ENCODE measurements at regions not wholly inside any gene's neighbourhood (a gene's known extent, or its start where the extent isn't known, plus 50 kb on each side); places are given as distances from the start of the nearest gene placed in this dataset.

- H3K36me3 Mint-ChIP-seq: no peaks in the 10 kb centered on the region
- H3K27ac Mint-ChIP-seq: no peak overlapping the region
- CTCF ChIA-PET: no interaction called here
- TF ChIP-seq SMAD4 (CRISPR knock-in tag; IDR thresholded peaks at IDR 0.05) (no peak), NR3C1 (CRISPR knock-in tag; conservative IDR thresholded peaks at IDR 0.05; ENCODE audit: low read depth) (no peak), ZNF671 (CRISPR knock-in tag; IDR thresholded peaks at IDR 0.05) (no peak), FOXJ3 (CRISPR knock-in tag; IDR thresholded peaks at IDR 0.05; ENCODE audit: borderline replicate concordance) (no peak), ELF4 (CRISPR knock-in tag; IDR thresholded peaks at IDR 0.05; ENCODE audit: low read depth) (no peak), EMX1 (CRISPR knock-in tag; IDR thresholded peaks at IDR 0.05) (no peak), GABPB1 (CRISPR knock-in tag; IDR thresholded peaks at IDR 0.05) (no peak), FOXP1 (CRISPR knock-in tag; IDR thresholded peaks at IDR 0.05; ENCODE audit: borderline replicate concordance) (no peak), HMGA2 (CRISPR knock-in tag; IDR thresholded peaks at IDR 0.05) (no peak), MYBL2 (CRISPR knock-in tag; IDR thresholded peaks at IDR 0.05) (no peak), ARID4B (CRISPR knock-in tag; IDR thresholded peaks at IDR 0.05; ENCODE audit: borderline replicate concordance) (no peak), ZNF423 (CRISPR knock-in tag; IDR thresholded peaks at IDR 0.05) (no peak), ZSCAN18 (CRISPR knock-in tag; IDR thresholded peaks at IDR 0.05) (no peak), KAT7 (CRISPR knock-in tag; IDR thresholded peaks at IDR 0.05; ENCODE audit: borderline replicate concordance) (no peak), NR2C2 (CRISPR knock-in tag; IDR thresholded peaks at IDR 0.05) (no peak), FOXK1 (CRISPR knock-in tag; IDR thresholded peaks at IDR 0.05) (no peak), TP53 (CRISPR knock-in tag; IDR thresholded peaks at IDR 0.05) (no peak)
- TF ChIP-seq, protein P1, sequence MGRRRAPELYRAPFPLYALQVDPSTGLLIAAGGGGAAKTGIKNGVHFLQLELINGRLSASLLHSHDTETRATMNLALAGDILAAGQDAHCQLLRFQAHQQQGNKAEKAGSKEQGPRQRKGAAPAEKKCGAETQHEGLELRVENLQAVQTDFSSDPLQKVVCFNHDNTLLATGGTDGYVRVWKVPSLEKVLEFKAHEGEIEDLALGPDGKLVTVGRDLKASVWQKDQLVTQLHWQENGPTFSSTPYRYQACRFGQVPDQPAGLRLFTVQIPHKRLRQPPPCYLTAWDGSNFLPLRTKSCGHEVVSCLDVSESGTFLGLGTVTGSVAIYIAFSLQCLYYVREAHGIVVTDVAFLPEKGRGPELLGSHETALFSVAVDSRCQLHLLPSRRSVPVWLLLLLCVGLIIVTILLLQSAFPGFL (CRISPR knock-in tag; IDR thresholded peaks at IDR 0.05; ENCODE audit: borderline replicate concordance): no peak
- TF ChIP-seq, protein P2, sequence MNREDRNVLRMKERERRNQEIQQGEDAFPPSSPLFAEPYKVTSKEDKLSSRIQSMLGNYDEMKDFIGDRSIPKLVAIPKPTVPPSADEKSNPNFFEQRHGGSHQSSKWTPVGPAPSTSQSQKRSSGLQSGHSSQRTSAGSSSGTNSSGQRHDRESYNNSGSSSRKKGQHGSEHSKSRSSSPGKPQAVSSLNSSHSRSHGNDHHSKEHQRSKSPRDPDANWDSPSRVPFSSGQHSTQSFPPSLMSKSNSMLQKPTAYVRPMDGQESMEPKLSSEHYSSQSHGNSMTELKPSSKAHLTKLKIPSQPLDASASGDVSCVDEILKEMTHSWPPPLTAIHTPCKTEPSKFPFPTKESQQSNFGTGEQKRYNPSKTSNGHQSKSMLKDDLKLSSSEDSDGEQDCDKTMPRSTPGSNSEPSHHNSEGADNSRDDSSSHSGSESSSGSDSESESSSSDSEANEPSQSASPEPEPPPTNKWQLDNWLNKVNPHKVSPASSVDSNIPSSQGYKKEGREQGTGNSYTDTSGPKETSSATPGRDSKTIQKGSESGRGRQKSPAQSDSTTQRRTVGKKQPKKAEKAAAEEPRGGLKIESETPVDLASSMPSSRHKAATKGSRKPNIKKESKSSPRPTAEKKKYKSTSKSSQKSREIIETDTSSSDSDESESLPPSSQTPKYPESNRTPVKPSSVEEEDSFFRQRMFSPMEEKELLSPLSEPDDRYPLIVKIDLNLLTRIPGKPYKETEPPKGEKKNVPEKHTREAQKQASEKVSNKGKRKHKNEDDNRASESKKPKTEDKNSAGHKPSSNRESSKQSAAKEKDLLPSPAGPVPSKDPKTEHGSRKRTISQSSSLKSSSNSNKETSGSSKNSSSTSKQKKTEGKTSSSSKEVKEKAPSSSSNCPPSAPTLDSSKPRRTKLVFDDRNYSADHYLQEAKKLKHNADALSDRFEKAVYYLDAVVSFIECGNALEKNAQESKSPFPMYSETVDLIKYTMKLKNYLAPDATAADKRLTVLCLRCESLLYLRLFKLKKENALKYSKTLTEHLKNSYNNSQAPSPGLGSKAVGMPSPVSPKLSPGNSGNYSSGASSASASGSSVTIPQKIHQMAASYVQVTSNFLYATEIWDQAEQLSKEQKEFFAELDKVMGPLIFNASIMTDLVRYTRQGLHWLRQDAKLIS (CRISPR knock-in tag; IDR thresholded peaks at IDR 0.05; ENCODE audit: borderline replicate concordance): no peak
- TF ChIP-seq, protein P3, sequence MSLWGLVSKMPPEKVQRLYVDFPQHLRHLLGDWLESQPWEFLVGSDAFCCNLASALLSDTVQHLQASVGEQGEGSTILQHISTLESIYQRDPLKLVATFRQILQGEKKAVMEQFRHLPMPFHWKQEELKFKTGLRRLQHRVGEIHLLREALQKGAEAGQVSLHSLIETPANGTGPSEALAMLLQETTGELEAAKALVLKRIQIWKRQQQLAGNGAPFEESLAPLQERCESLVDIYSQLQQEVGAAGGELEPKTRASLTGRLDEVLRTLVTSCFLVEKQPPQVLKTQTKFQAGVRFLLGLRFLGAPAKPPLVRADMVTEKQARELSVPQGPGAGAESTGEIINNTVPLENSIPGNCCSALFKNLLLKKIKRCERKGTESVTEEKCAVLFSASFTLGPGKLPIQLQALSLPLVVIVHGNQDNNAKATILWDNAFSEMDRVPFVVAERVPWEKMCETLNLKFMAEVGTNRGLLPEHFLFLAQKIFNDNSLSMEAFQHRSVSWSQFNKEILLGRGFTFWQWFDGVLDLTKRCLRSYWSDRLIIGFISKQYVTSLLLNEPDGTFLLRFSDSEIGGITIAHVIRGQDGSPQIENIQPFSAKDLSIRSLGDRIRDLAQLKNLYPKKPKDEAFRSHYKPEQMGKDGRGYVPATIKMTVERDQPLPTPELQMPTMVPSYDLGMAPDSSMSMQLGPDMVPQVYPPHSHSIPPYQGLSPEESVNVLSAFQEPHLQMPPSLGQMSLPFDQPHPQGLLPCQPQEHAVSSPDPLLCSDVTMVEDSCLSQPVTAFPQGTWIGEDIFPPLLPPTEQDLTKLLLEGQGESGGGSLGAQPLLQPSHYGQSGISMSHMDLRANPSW (CRISPR knock-in tag; conservative IDR thresholded peaks at IDR 0.05; ENCODE audit: low read depth): no peak
- H3K9me3 Mint-ChIP-seq: no peaks in the 10 kb centered on the region
- no peak overlapping the region for H3K4me3 Mint-ChIP-seq
- POLR2A ChIA-PET: no interaction called here
- ATAC-seq (no peak), DNase-seq (ENCODE audit: low spot score) (no peak)
- no peaks in the 10 kb centered on the region for H3K27me3 Mint-ChIP-seq (ENCODE audit: low read depth)
- no peaks in the 10 kb centered on the region for H3K4me1 Mint-ChIP-seq
Observed at GRCh38 chr3:177976241-177976640, 560.0 kb upstream of the KCNMB2 start.
